ENCODE measurements at regions not wholly inside any gene's neighbourhood (a gene's known extent, or its start where the extent isn't known, plus 50 kb on each side); places are given as distances from the start of the nearest gene placed in this dataset.
"Not testable (repeated sequence)": the region's sequence is repeated elsewhere in the genome, so short reads cannot be mapped to it uniquely, and the experiment has no call there.

- TF ChIP-seq OSR1 (CRISPR knock-in tag; IDR thresholded peaks at IDR 0.05) = no peak
- TF ChIP-seq ZFP3 (CRISPR knock-in tag; IDR thresholded peaks at IDR 0.05) = no peak
- TF ChIP-seq CSRNP3 (CRISPR knock-in tag; IDR thresholded peaks at IDR 0.05) = no peak
- no peak for TF ChIP-seq GLIS3 (CRISPR knock-in tag; IDR thresholded peaks at IDR 0.05)
- TF ChIP-seq ESRRG (CRISPR knock-in tag; IDR thresholded peaks at IDR 0.05) = no peak
- TF ChIP-seq, protein P1, sequence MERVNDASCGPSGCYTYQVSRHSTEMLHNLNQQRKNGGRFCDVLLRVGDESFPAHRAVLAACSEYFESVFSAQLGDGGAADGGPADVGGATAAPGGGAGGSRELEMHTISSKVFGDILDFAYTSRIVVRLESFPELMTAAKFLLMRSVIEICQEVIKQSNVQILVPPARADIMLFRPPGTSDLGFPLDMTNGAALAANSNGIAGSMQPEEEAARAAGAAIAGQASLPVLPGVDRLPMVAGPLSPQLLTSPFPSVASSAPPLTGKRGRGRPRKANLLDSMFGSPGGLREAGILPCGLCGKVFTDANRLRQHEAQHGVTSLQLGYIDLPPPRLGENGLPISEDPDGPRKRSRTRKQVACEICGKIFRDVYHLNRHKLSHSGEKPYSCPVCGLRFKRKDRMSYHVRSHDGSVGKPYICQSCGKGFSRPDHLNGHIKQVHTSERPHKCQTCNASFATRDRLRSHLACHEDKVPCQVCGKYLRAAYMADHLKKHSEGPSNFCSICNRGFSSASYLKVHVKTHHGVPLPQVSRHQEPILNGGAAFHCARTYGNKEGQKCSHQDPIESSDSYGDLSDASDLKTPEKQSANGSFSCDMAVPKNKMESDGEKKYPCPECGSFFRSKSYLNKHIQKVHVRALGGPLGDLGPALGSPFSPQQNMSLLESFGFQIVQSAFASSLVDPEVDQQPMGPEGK (CRISPR knock-in tag; IDR thresholded peaks at IDR 0.05; ENCODE audit: borderline replicate concordance) = no peak
- TF ChIP-seq PPARA (CRISPR knock-in tag; IDR thresholded peaks at IDR 0.05; ENCODE audit: borderline replicate concordance) = no peak
- TF ChIP-seq ISL1 (CRISPR knock-in tag; IDR thresholded peaks at IDR 0.05) = no peak
- no peak for TF ChIP-seq TCF4 (CRISPR knock-in tag; IDR thresholded peaks at IDR 0.05; ENCODE audit: borderline replicate concordance)
- no peak for TF ChIP-seq POU6F1 (CRISPR knock-in tag; IDR thresholded peaks at IDR 0.05; ENCODE audit: borderline replicate concordance, low read depth)
- TF ChIP-seq ZNF565 (CRISPR knock-in tag; conservative IDR thresholded peaks at IDR 0.05; ENCODE audit: low read depth) = no peak
- ATAC-seq = no peak
Observed at GRCh38 chr14:58772794-58773620, 135.2 kb downstream of the DACT1 start.

- TF ChIP-seq, protein P1 (CRISPR knock-in tag; IDR thresholded peaks at IDR 0.05; ENCODE audit: borderline replicate concordance) = no peak
- no peak for TF ChIP-seq ESRRG (CRISPR knock-in tag; IDR thresholded peaks at IDR 0.05)
- TF ChIP-seq GLIS3 (CRISPR knock-in tag; IDR thresholded peaks at IDR 0.05) = no peak
- no peak for TF ChIP-seq TOX (CRISPR knock-in tag; IDR thresholded peaks at IDR 0.05; ENCODE audit: borderline replicate concordance)
- no peak for TF ChIP-seq TCF4 (CRISPR knock-in tag; IDR thresholded peaks at IDR 0.05; ENCODE audit: borderline replicate concordance)
- no peak for TF ChIP-seq SNAI2 (CRISPR knock-in tag; IDR thresholded peaks at IDR 0.05)
- TF ChIP-seq ZNF70 (CRISPR knock-in tag; IDR thresholded peaks at IDR 0.05) = no peak
- TF ChIP-seq CSDC2 (CRISPR knock-in tag; IDR thresholded peaks at IDR 0.05) = no peak
- TF ChIP-seq BACH2 (CRISPR knock-in tag; IDR thresholded peaks at IDR 0.05; ENCODE audit: borderline replicate concordance) = no peak
- no peak for TF ChIP-seq ZNF8 (CRISPR knock-in tag; IDR thresholded peaks at IDR 0.05)
- TF ChIP-seq PPARA (CRISPR knock-in tag; IDR thresholded peaks at IDR 0.05; ENCODE audit: borderline replicate concordance) = no peak
- no peak for TF ChIP-seq TSHZ2 (CRISPR knock-in tag; IDR thresholded peaks at IDR 0.05)
- no peak for TF ChIP-seq ARNTL (CRISPR knock-in tag; IDR thresholded peaks at IDR 0.05; ENCODE audit: borderline replicate concordance, low read depth)
- TF ChIP-seq POU6F1 (CRISPR knock-in tag; IDR thresholded peaks at IDR 0.05; ENCODE audit: borderline replicate concordance, low read depth) = no peak
- no peak for ATAC-seq
Observed at GRCh38 chr14:58774531-58774930, 136.8 kb downstream of the DACT1 start.

DNA sequence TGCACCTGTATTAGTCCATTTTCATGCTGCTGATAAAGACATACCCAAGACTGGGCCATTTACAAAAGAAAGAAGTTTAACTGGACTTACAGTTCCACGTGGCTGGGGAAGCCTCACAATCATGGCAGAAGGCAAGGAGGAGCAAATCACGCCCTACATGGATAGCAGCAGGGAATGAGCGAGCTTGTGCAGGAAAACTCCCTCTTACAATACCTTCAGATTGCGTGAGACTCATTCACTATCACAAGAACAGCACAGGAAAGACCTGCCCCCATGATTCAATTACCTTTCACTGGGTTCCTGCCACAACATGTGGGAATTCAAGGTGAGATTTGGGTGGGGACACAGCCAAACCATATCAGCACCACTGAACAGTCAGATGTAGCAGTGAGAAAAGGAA is 137.4 kb downstream of the DACT1 start:
- not testable (repeated sequence) for ATAC-seq
